GM12865 (cell line): ENCODE measurements at regions not wholly inside any gene's neighbourhood (a gene's known extent, or its start where the extent isn't known, plus 50 kb on each side); places are given as distances from the start of the nearest gene placed in this dataset.

Experiments used
- DNase-seq: peaks from one replicate; pipeline ENCODE4 v3.0.0; 2010; ENCODE audit warnings: low read depth
- H3K4me3 ChIP-seq: 2 replicates; pipeline ENCODE4 v1.5.1; 2011; ENCODE audit warnings: mild to moderate bottlenecking, low read depth, low read length, control low read depth
- CTCF ChIP-seq: IDR thresholded peaks from 2 replicates; pipeline ENCODE4 v1.5.1; 2011; ENCODE audit warnings: low read length, control low read depth, low read depth, inconsistent platforms; ENCODE audit not compliant: insufficient read depth; ENCODE audit errors: missing control alignments

- no peak for TF ChIP-seq CTCF
- no peak overlapping the region for H3K4me3 ChIP-seq
- DNase-seq = no peak
Observed at GRCh38 chr3:176362191-176362731, 835.0 kb downstream of the TBL1XR1 start.

DNA sequence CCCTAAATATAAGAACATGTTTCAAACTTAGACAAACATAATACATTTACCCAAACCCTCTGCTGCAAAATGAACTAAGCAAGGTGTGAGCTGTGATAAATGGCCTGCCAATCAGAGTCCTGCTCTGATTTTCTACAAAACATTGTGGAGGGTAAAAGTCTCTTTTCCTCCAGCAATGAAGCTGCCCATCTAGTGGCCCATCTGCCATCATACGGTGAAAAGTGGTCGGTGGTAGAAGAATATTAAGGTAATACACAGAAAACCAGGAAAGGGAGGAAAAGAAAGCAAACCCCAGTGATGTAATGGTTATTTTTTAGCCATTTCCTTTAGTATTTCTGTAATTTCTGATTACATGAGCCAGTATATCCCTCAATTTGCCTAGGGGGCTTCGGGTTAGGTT lies 838.1 kb downstream of the TBL1XR1 start:
- no peak overlapping the region for H3K4me3 ChIP-seq
- no peak for TF ChIP-seq CTCF
- no peak for DNase-seq

- no peak for DNase-seq
- H3K4me3 ChIP-seq = no peak overlapping the region
- TF ChIP-seq CTCF = no peak
Observed at GRCh38 chr3:176357891-176358290, 839.4 kb downstream of the TBL1XR1 start.

DNA sequence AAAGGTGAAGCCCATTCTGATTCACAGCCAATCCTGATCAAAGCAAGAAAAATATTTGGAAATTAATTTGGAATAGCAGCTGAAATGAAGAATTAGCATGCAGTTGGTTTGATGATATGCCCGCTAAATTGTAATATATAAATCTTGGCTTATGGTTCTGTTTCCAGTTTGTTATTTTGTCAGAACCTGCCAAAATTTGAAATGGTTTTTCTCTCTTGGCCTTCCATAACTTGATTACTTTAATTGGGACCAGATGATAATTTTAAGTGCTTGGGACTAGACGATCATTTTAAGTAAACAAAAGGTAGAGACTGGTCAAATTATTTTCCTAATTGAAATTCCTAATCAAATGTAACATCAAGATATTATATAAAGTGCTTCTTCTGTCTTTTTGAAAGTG lies 842.4 kb downstream of the TBL1XR1 start:
- DNase-seq = no peak
- no peak overlapping the region for H3K4me3 ChIP-seq
- no peak for TF ChIP-seq CTCF

GRCh38 chr3:176352716-176353334 lies 844.5 kb downstream of the TBL1XR1 start:
- no peak for DNase-seq
- TF ChIP-seq CTCF = no peak

GRCh38 chr3:176351408-176351807 lies 845.9 kb downstream of the TBL1XR1 start:
- H3K4me3 ChIP-seq = no peak overlapping the region
- DNase-seq = no peak
- no peak for TF ChIP-seq CTCF

More at GRCh38 chr3:176352716-176353334, 844.5 kb downstream of the TBL1XR1 start:
- H3K4me3 ChIP-seq = no peak overlapping the region

GRCh38 chr3:176349706-176350105 lies 847.6 kb downstream of the TBL1XR1 start:
- DNase-seq = no peak
- TF ChIP-seq CTCF = no peak
- H3K4me3 ChIP-seq = no peak overlapping the region
